Mucosa of rectum (tissue), 2 donors: ENCODE measurements at regions not wholly inside any gene's neighbourhood (a gene's known extent, or its start where the extent isn't known, plus 50 kb on each side); places are given as distances from the start of the nearest gene placed in this dataset.
"Not testable (repeated sequence)": the region's sequence is repeated elsewhere in the genome, so short reads cannot be mapped to it uniquely, and the experiment has no call there.

Source experiments
- H3K27ac ChIP-seq, 2 donors: one replicate each; pipeline ENCODE4 v1.7.0; 2013; ENCODE audit warnings: inconsistent platforms in 2 of 2, low read depth in 2 of 2, low read length in 2 of 2
- H3K27me3 ChIP-seq, 2 donors: one replicate each; pipeline ENCODE4 v1.7.0; 2013; ENCODE audit warnings: low read length in 2 of 2; ENCODE audit not compliant: control insufficient read depth in 2 of 2, insufficient read depth in 2 of 2
- H3K36me3 ChIP-seq, 2 donors: one replicate each; pipeline ENCODE4 v1.7.0; 2013; ENCODE audit warnings: low read length in 2 of 2; ENCODE audit not compliant: control insufficient read depth in 2 of 2, insufficient read depth in 2 of 2
- H3K4me1 ChIP-seq, 2 donors: one replicate each; pipeline ENCODE4 v1.7.0; 2013; ENCODE audit warnings: low read length in 2 of 2, mild to moderate bottlenecking in 1 of 2; ENCODE audit not compliant: control insufficient read depth in 2 of 2, insufficient read depth in 2 of 2
- H3K4me3 ChIP-seq, 2 donors: one replicate each; pipeline ENCODE4 v1.7.0; 2013; ENCODE audit warnings: low read length in 2 of 2
- H3K9ac ChIP-seq, 2 donors: one replicate each; pipeline ENCODE4 v1.7.0; 2013; ENCODE audit warnings: low read length in 2 of 2, low read depth in 1 of 2, mild to moderate bottlenecking in 1 of 2
- H3K9me3 ChIP-seq, 2 donors: one replicate each; pipeline ENCODE4 v1.7.0; 2013; ENCODE audit warnings: low read length in 2 of 2; ENCODE audit not compliant: control insufficient read depth in 2 of 2
- donor health status: healthy.
- donor health status: Normal muscosa, but diverticular disease.

DNA sequence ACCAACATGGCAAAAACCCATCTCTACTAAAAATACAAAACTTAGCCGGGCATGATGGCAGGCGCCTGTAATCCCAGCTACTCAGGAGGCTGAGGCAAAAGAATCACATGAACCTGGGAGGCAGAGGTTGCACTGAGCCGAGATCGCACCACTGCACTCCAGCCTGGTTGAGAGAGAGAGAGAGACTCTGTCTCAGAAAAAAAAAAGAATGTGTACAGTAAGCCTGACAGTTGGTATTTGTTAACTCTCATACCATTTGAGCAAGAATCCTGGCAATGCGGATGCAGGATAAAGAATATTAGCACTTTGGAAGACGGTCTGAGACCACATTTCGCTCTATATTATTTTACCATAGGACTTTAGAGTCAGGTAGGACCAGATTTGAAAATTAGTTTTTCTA, 140.0 kb upstream of the ZNF648 start:
- H3K9me3 ChIP-seq, H3K4me3 ChIP-seq, H3K9ac ChIP-seq, H3K36me3 ChIP-seq, H3K27ac ChIP-seq, H3K27me3 ChIP-seq, H3K4me1 ChIP-seq: not testable (repeated sequence)

DNA sequence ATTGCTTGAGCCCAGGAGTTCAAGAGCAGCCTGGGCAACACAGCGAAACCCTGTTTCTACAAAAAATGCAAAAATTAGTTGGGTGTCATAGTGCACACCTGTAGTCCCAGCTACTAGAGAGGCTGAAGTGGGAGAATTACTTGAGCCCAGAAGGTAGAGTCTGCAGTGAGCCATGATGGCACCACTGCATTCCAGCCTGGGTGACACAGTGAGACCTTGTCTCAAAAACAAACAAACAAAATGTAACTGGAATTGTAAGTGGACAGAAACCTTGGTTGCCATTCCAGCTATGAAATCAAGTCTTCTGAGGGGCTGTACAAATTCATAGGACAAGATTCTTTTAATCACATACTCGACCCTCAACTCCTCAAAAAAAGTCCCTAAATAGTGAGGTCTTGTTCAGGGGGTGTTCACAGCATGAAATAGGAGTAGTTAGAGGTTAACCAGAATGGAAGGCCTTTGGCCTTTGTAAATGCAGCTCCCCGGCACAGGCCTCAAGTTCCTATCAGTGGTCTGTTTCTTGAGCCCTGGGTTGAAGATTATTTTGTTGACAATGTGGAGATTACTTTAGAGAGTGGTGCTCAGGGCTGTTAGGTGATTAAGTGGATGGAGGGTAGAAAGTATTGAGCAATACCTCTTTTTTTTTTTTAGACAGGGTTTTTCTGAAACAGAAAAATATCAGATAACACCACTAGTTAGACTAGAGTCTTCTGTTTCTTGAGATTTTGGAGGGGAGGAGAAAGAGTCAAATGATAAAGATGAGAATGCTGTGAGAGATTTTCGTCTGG, 138.7 kb upstream of the ZNF648 start:
- Histone ChIP-seq H3K9ac (no peak overlapping the region), H3K27ac (no peak overlapping the region), H3K27me3 (no peaks in the 10 kb centered on the region), H3K4me3 (no peak overlapping the region), H3K36me3 (no peaks in the 10 kb centered on the region), H3K4me1 (no peaks in the 10 kb centered on the region), H3K9me3 (peaks cover 0 to 2% of the 10 kb centered on the region in 2 donors)

DNA sequence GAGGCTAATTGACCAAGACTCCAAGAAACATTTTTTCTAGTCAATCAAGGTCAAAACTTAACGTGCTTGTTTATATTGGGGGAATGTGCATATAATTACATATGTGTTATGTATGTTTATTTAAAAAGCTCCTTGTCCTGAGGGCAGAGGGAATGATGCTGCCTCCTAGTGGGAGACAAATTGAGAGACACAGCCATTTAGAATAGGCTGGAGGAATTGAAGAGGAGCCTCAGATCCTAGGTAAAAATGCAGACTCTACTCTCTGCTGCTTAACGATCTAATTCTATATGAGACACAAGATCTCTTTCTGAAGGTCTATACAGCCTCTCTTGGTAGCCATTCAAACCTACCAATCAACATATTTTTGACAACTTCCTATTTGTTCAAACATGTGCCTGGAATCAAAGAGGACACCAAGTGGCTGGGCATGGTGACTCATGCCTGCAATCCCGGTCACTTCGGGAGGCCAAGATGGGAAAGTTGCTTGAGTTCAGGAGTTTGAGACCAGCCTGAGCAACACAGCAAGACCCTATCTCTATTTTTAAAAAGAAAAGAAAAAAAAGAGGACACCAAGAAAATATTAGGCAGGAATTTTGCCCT, 136.6 kb upstream of the ZNF648 start:
- H3K27ac ChIP-seq = no peak overlapping the region

DNA sequence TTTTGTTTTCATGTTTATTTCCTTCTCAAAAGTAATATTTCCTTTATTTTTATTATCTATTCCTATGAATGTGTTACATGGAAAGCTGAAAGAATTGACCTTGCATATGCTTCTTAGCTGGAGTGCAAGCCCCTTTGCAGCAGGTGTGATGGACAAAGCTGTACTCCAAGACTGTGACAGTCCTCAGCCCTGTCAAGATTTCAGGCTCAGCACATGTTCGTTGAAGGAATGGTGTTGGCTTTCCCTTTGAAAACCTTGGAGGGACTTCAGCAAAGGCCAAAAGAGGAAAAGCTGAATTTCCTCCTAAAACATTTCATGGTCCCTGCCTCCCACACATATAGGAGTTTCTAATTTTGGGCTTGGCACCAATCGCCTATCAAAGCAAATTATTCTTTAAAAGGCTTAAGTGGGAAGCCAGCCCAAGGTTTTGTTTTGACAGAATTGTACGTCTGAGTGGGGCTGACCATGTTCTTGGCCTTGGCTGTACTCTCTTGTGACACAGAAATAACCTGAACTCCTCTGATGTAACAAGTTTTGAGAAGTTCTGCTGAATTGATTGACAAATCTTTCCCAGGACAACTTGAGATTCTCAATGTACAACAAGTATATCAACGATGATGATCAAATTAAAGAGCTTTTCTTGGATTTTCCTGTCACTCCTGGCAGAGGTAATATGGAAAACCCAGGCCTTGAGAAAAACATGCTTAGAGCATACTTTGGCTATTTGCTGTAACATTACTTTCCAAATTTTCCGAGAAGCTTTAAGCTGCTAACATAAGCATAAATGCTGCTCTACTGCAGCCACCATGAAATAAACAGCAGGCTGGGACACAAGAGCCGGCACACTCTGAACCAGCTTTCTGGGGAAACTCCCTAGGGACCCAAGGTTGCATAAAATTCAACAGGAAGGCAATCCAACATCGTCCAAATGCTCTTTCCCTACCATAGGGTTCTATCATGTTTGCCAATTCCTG, 135.7 kb upstream of the ZNF648 start:
- Histone ChIP-seq H3K9ac (no peak overlapping the region), H3K9me3 (peaks cover 0 to 2% of the 10 kb centered on the region in 2 donors), H3K4me1 (no peaks in the 10 kb centered on the region), H3K36me3 (no peaks in the 10 kb centered on the region), H3K27me3 (no peaks in the 10 kb centered on the region), H3K4me3 (no peak overlapping the region), H3K27ac (peak overlapping the region in 1 of 2 donors; percentile 20)

More for the DNA sequence above, 136.6 kb upstream of the ZNF648 start:
- Histone ChIP-seq H3K9me3 (peaks cover 0 to 2% of the 10 kb centered on the region in 2 donors), H3K27me3 (no peaks in the 10 kb centered on the region), H3K9ac (no peak overlapping the region), H3K4me3 (no peak overlapping the region), H3K4me1 (no peaks in the 10 kb centered on the region), H3K36me3 (no peaks in the 10 kb centered on the region)

DNA sequence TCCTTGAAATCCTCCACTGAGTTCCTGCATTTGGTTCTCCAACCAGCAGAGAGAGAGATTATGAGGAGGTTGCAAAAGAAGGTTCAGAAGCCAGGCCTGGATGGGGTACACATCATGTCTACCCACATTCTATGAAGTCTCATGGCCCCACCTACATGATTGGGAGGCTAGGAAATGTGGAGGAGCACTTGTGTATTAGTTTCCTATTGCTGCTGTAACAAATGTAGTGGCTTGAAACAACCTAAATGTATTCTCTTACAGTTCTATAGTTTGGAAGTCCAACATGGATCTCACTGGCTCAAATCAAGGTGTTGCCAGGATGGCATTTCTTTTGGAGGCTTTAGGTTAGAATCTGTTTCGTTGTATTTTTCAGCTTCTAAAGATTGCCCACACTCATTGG, 134.2 kb upstream of the ZNF648 start:
- Histone ChIP-seq H3K36me3 (no peaks in the 10 kb centered on the region), H3K4me3 (no peak overlapping the region), H3K9me3 (peaks cover 0 to 2% of the 10 kb centered on the region in 2 donors), H3K9ac (no peak overlapping the region), H3K4me1 (no peaks in the 10 kb centered on the region), H3K27ac (no peak overlapping the region), H3K27me3 (no peaks in the 10 kb centered on the region)

DNA sequence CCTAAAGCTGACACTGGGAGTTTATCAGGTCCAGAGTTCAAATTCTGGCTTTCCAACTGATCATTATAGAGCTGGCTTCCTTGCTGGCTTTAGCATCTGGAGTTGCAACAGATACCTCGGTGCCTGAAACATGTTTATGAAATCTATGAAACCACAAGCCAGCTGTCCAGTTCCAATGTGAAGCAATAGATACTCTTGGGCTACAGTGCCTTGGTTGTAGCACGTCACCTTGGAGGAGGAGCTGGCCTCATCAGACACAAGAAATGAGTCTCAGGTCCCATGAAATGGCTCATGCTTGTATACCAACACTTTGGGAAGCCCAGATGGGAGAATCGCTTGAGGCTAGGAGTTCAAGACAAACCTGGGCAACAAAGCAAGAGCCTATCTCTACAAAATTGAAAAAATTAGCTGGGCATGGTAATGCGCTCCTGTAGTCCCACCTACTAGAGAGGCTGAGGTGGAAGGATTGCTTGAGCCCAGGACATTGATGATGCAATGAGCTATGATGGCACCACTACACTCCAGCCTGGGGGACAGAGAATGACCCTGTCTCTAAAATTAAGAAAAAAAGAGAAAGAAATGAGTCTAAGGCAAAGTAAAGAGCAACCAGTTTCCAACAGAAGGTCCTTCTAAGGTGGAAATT, 132.5 kb upstream of the ZNF648 start:
- Histone ChIP-seq H3K27ac (no peak overlapping the region), H3K27me3 (no peaks in the 10 kb centered on the region), H3K4me1 (no peaks in the 10 kb centered on the region), H3K4me3 (no peak overlapping the region), H3K9me3 (peaks cover 0 to 2% of the 10 kb centered on the region in 2 donors), H3K9ac (no peak overlapping the region), H3K36me3 (no peaks in the 10 kb centered on the region)

DNA sequence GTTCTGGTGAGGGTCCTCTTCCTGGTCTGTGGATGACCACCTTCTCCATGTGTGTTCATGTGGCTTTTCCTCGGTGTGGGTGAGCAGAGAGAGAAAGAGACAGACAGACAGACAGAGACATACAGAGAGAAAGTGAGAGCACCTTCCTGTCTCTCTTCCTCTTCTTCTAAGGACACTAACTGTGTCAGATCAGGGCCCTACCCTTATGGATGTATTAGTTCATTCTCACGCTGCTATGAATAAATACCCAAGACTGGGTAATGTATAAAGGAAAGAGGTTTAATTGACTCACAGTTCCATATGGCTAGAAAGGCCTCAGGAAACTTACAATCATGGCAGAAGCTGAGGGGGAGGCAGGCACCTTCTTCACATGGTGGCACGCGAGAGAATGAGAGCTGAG, 131.5 kb upstream of the ZNF648 start:
- Histone ChIP-seq H3K4me3 (no peak overlapping the region), H3K36me3 (no peaks in the 10 kb centered on the region), H3K9me3 (peaks cover 0 to 2% of the 10 kb centered on the region in 2 donors), H3K27me3 (no peaks in the 10 kb centered on the region), H3K27ac (no peak overlapping the region), H3K4me1 (no peaks in the 10 kb centered on the region), H3K9ac (no peak overlapping the region)

DNA sequence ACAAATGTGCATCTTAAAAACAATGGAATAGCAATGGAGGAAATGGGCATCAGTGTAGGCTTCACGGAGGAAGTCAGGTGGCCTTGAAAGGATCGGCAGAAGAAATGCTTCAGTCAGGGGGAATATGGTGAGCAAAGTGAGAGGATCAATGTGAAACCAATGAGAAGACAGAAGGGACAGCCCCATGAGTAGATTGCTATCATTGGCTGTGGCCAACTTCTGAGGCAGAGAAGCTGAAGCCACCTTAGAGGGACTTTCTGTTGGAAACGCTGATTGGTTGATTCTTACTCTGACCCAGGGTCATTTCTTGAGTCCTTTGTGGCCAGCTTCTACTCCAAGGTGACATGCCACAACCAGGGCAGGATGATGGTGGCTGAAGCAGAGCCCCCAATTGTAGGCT, 130.7 kb upstream of the ZNF648 start:
- H3K36me3 ChIP-seq = no peaks in the 10 kb centered on the region
- no peak overlapping the region for H3K27ac ChIP-seq
- no peak overlapping the region for H3K4me3 ChIP-seq
- no peaks in the 10 kb centered on the region for H3K27me3 ChIP-seq
- peaks cover 0 to 2% of the 10 kb centered on the region in 2 donors for H3K9me3 ChIP-seq
- no peaks in the 10 kb centered on the region for H3K4me1 ChIP-seq
- no peak overlapping the region for H3K9ac ChIP-seq

DNA sequence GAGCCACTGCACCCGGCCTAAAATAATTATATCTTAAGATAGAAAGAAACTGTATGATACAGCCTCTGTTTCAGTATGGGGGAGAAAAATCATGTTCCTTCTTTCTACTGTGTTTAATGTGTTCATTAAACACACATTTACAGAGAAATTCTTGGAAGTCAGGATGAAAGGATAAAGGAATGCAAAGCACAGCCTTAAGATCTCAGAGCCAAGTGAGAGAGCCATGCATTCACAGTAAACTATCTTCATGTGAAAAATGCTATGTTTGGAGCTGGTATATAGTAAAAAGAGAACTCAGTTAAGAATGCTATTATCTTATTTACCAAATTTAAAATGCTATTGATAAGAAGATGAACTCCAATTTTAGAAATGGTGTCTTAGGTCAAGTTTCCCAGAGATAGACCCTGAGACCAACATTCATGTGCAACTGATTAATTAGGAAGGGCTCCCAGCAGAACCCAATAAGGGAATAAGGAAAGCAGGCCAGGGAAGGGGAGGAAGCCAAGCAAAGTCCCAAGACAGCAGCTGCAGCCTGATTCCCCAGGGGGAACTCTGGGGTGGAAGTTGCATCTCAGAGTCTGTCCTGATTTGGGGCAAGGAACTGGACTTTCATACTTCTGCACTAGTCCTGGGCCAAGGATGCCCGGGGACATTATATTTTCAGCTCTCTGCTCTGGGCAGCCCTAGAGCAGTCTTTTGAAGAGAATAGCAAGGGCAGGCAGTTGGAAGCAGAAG, 130.0 kb upstream of the ZNF648 start:
- Histone ChIP-seq H3K27ac (no peak overlapping the region), H3K27me3 (no peaks in the 10 kb centered on the region), H3K4me1 (no peaks in the 10 kb centered on the region), H3K4me3 (no peak overlapping the region), H3K36me3 (no peaks in the 10 kb centered on the region), H3K9me3 (peaks cover 0 to 2% of the 10 kb centered on the region in 2 donors), H3K9ac (no peak overlapping the region)
